HG03457 (cell line): ENCODE measurements at regions not wholly inside any gene's neighbourhood (a gene's known extent, or its start where the extent isn't known, plus 50 kb on each side); places are given as distances from the start of the nearest gene placed in this dataset.
"Not testable (repeated sequence)": the region's sequence is repeated elsewhere in the genome, so short reads cannot be mapped to it uniquely, and the experiment has no call there.

Experiments
- ATAC-seq: cut with Tn5 transposase; IDR thresholded peaks from one replicate; pipeline ENCODE4 v1.9.1; 2021; ENCODE audit warnings: moderate number of reproducible peaks; ENCODE audit not compliant: unreplicated experiment

DNA sequence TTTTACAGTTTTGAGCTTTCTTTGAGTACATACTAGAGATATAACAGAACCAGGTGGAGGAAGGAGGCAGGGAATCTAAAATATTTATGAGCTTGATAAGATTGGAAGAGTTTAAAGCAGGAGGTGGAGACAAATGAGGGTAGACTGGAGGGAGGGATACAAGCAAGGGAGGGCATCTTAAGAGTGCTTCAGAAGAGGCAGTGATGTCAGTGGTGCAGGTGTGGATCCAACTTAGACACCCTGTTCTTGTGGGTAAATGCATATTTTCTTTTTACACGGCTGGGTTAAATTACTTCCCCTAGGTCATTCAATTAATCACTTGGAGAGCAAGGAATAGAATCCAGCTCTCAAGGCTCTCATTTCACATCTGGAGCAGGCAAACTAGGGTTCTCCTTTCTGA is 146.1 kb upstream of the LRIG3 start:
- no peak for ATAC-seq

- ATAC-seq = no peak
Observed at GRCh38 chr12:59059088-59059935, 139.0 kb upstream of the LRIG3 start.

DNA sequence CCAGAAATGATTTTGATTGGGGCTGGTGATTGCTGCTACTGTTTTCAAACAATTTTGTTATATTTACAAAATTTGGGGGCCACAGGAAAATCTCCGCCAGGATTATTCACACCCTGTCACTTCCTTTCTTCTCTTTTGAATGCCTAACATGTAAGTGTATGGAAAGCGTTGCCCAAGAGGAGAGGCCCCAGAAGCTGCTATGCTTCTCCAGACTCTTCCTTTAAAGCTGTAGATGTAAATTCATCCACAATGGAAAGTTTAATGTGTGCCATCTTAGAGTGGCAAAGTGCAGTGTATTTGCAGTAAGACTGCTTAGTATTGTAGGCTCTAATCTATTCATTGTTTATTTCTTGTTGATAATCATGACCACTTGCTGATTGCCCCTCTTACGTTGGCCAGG is 136.7 kb upstream of the LRIG3 start:
- ATAC-seq = no peak

DNA sequence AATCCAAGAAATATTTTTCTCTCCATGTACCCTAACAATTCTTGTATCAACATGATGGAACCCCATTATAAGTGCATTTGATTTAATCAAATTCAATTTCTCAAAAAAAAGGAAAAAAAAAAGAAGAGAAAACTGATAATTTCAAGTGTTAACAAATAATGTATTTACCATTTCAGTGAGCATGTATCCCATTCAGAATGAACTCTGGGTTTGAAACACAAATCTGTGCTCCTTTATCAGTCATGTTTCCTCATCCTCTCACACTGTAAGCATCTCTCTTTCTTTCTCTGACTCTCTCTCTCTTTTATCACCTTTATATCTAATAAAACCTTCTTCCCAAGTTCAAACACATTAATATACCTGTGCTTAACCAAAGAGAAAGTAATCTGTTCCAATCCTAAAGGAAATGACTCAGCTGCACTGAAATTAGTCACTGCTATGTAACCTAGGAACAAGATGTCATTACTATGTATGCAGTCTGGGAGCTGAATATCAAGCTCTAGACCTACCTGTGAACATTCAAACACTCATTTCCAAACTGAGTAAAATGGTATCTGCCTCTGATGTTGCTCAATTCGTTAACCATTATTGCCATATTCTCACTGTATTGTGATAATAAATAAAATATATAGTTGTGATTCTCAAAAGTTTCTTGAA is 135.0 kb upstream of the LRIG3 start:
- peak; percentile 81 for ATAC-seq

GRCh38 chr12:59053266-59053899 is 133.1 kb upstream of the LRIG3 start:
- not testable (repeated sequence) for ATAC-seq

DNA sequence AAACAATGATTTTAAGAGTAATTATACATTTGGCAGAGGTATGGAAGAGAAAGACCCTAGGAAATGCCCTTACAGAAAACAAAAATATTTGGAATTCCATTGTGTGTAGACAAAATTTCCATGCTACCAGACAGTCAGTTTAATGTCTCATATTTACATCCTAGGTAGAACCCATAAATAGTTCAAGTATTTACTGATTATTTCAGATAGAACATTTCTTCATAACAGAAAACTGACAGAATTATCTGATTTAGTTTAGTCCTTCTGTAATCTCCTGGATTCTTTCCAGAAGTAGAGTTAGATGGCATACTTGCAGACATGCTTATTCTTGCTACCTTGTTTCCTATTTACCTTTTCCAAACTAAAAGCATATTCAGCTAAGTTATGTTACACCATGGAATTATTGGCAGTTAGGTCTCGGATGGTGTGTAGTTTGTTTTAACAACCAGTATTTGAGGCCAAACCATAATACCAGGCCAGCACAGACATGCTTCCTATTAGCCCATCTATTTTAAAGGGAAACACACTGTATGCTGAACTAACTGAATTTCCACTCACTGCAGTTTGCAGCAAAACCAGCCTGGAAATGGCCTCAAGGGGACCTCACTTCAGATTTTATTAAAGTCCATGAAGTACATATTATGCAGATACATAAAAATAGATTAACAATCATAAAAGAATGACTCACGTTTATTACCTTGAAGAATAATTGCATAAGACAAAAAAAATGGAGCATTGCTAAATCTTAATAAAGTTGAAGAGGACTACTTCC is 126.6 kb upstream of the LRIG3 start:
- no peak for ATAC-seq

- no peak for ATAC-seq
Observed at GRCh38 chr12:59044791-59045190, 124.5 kb upstream of the LRIG3 start.

- ATAC-seq = no peak
Observed at GRCh38 chr12:59041241-59042121, 121.2 kb upstream of the LRIG3 start.

GRCh38 chr12:59040656-59041055 is 120.4 kb upstream of the LRIG3 start:
- ATAC-seq = no peak

GRCh38 chr12:59040043-59040442 is 119.7 kb upstream of the LRIG3 start:
- no peak for ATAC-seq

GRCh38 chr12:59039005-59039404 is 118.7 kb upstream of the LRIG3 start:
- ATAC-seq = no peak

DNA sequence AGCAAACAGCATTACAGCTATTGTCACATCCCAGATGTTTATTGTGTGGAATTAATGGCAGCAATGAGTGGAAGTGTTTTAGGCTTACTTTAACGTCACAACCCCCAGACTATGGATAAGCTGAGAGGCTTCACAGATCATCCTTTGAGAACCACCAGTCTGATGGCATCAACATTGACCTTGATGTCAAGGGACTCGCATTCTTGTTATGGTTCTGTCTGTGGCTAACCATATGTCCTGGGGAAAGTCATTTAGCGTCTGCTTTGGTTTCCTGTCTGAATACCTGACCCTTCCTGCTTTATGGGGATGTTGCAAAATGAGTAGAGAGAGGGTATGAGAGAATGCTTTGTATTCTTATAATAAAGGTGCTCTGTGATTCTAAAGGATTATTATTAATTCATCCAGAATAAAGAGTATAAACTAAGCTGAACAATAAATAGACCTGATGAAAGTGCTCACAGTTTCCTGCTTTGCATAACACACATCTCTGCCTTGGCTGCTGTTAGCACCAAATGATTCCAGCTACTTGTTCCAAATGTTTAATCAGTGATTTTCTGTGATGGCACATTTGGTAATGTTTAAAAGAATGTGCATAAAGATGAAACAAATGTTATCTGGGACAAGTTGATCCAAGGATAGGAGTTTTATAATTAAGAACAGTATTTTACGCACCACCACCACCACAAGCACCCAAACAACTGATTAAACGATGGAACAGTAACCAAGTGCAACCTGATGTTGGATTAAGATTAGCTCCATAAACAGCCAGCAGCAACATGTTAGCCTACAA is 116.9 kb upstream of the LRIG3 start:
- ATAC-seq = no peak

GRCh38 chr12:59036347-59036746 is 116.0 kb upstream of the LRIG3 start:
- no peak for ATAC-seq

GRCh38 chr12:59031313-59031712 is 111.0 kb upstream of the LRIG3 start:
- no peak for ATAC-seq

DNA sequence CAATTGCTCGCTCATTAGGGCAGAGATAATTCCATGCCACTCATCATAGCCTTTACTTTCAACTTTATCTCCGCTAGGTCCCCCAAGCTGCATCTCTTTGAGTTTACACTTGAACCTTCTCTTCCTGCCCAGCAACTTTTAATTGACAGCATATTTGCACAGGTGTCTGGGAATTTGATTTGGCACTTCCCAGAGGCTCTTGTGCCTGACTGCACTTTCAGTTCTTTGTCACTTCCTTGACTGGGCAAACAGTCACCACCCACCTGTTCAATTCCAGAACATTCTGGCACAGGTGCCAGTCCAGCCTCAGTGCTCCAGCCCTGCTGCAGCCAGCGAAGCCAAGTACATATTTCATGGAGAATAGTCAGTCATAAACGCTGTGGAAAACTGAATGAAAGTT is 110.1 kb upstream of the LRIG3 start:
- no peak for ATAC-seq

- no peak for ATAC-seq
Observed at GRCh38 chr12:59027199-59027598, 106.9 kb upstream of the LRIG3 start.

- no peak for ATAC-seq
Observed at GRCh38 chr12:59023861-59024424, 103.6 kb upstream of the LRIG3 start.

GRCh38 chr12:59020073-59020946 is 100.0 kb upstream of the LRIG3 start:
- ATAC-seq = no peak
